ENCODE measurements at regions not wholly inside any gene's neighbourhood (a gene's known extent, or its start where the extent isn't known, plus 50 kb on each side); places are given as distances from the start of the nearest gene placed in this dataset.

- TF ChIP-seq CTCF (IDR thresholded peaks at IDR 0.05) = no peak
- DNase-seq (ENCODE audit: low spot score in 2 of 2) = no peak
- intact Hi-C loops (cut with DNase I) = no loop called here
- no peak overlapping the region for H3K4me3 ChIP-seq
- H3K9me3 ChIP-seq = no peaks in the 10 kb centered on the region
- H3K27ac ChIP-seq = no peak overlapping the region
- no peaks in the 10 kb centered on the region for H3K27me3 ChIP-seq
- H3K4me1 ChIP-seq = no peaks in the 10 kb centered on the region
- H3K36me3 ChIP-seq = no peaks in the 10 kb centered on the region
Measured at GRCh38 chr3:132916096-132916495, 122.1 kb upstream of the TMEM108 start.

GRCh38 chr3:132912416-132912753 lies 125.8 kb upstream of the TMEM108 start:
- TF ChIP-seq CTCF (IDR thresholded peaks at IDR 0.05) = no peak
- no peaks in the 10 kb centered on the region for H3K27me3 ChIP-seq
- intact Hi-C loops (cut with DNase I) = no loop called here
- no peak overlapping the region for H3K27ac ChIP-seq
- no peaks in the 10 kb centered on the region for H3K4me1 ChIP-seq
- H3K9me3 ChIP-seq = no peaks in the 10 kb centered on the region
- DNase-seq (ENCODE audit: low spot score in 2 of 2) = no peak
- no peaks in the 10 kb centered on the region for H3K36me3 ChIP-seq
- H3K4me3 ChIP-seq = no peak overlapping the region

- Histone ChIP-seq H3K9me3 (no peaks in the 10 kb centered on the region), H3K4me3 (no peak overlapping the region), H3K36me3 (no peaks in the 10 kb centered on the region), H3K27me3 (no peaks in the 10 kb centered on the region), H3K27ac (no peak overlapping the region), H3K4me1 (no peaks in the 10 kb centered on the region)
- TF ChIP-seq CTCF (IDR thresholded peaks at IDR 0.05) = no peak
- intact Hi-C loops (cut with DNase I) = no loop called here
- DNase-seq (ENCODE audit: low spot score in 2 of 2) = no peak
Measured at GRCh38 chr3:132911741-132912415, 126.3 kb upstream of the TMEM108 start.

- Histone ChIP-seq H3K9me3 (no peaks in the 10 kb centered on the region), H3K36me3 (no peaks in the 10 kb centered on the region), H3K4me3 (no peak overlapping the region), H3K27me3 (no peaks in the 10 kb centered on the region), H3K27ac (no peak overlapping the region), H3K4me1 (no peaks in the 10 kb centered on the region)
- intact Hi-C loops (cut with DNase I) = no loop called here
- no peak for DNase-seq (ENCODE audit: low spot score in 2 of 2)
- no peak for TF ChIP-seq CTCF (IDR thresholded peaks at IDR 0.05)
Measured at GRCh38 chr3:132907293-132907692, 130.9 kb upstream of the TMEM108 start.

- intact Hi-C loops (cut with DNase I) = no loop called here
- DNase-seq (ENCODE audit: low spot score in 2 of 2) = no peak
- no peaks in the 10 kb centered on the region for H3K27me3 ChIP-seq
- H3K4me3 ChIP-seq = no peak overlapping the region
- TF ChIP-seq CTCF (IDR thresholded peaks at IDR 0.05) = no peak
- no peaks in the 10 kb centered on the region for H3K9me3 ChIP-seq
- no peaks in the 10 kb centered on the region for H3K4me1 ChIP-seq
- no peaks in the 10 kb centered on the region for H3K36me3 ChIP-seq
- H3K27ac ChIP-seq = no peak overlapping the region
Measured at GRCh38 chr3:132900481-132900880, 137.7 kb upstream of the TMEM108 start.

GRCh38 chr3:132898141-132898540 lies 140.1 kb upstream of the TMEM108 start:
- no peaks in the 10 kb centered on the region for H3K4me1 ChIP-seq
- no peak overlapping the region for H3K4me3 ChIP-seq
- no peak overlapping the region for H3K27ac ChIP-seq
- no peak for DNase-seq (ENCODE audit: low spot score in 2 of 2)
- no peaks in the 10 kb centered on the region for H3K27me3 ChIP-seq
- no peak for TF ChIP-seq CTCF (IDR thresholded peaks at IDR 0.05)
- intact Hi-C loops (cut with DNase I) = no loop called here
- H3K36me3 ChIP-seq = no peaks in the 10 kb centered on the region
- H3K9me3 ChIP-seq = no peaks in the 10 kb centered on the region
